Thyroid gland (tissue), 4 donors: ENCODE measurements at regions not wholly inside any gene's neighbourhood (a gene's known extent, or its start where the extent isn't known, plus 50 kb on each side); places are given as distances from the start of the nearest gene placed in this dataset.
"Not testable (repeated sequence)": the region's sequence is repeated elsewhere in the genome, so short reads cannot be mapped to it uniquely, and the experiment has no call there.

Experiments used
- CTCF ChIP-seq, 6 experiments: fragments of 200-600 bp in 3 of 6; fragments of 450-650 bp in 3 of 6; sonication (generic) in 3 of 6; IDR thresholded peaks; one replicate each; pipeline ENCODE4 v1.5.1; 2016 to 2019; ENCODE audit warnings: antibody characterized with exemption in 6 of 6, mild to moderate bottlenecking in 2 of 6, inconsistent platforms in 1 of 6, moderate library complexity in 1 of 6
- POLR2A ChIP-seq, 2 donors: fragments of 450-650 bp; IDR thresholded peaks; one replicate each; pipeline ENCODE4 v1.6.1; 2017; ENCODE audit warnings: antibody characterized with exemption in 2 of 2, mild to moderate bottlenecking in 2 of 2, moderate library complexity in 1 of 2

GRCh38 chr20:25850133-25850532, 153.5 kb upstream of the ZNF337 start:
- TF ChIP-seq CTCF, POLR2A (IDR thresholded peaks at IDR 0.05): not testable (repeated sequence)
